Psoas muscle (tissue), 7 donors: ENCODE measurements at regions not wholly inside any gene's neighbourhood (a gene's known extent, or its start where the extent isn't known, plus 50 kb on each side); places are given as distances from the start of the nearest gene placed in this dataset.

Source experiments
- ATAC-seq, 4 donors: fragments of 200-7000 bp; cut with Tn5 transposase; one replicate each; pipeline ENCODE4 v1.9.1; 2020; ENCODE audit warnings: moderate library complexity in 3 of 4, mild to moderate bottlenecking in 2 of 4
- DNase-seq, 2 donors: peaks; one replicate each; pipeline ENCODE4 v3.0.0-alpha.2; 2020
- H3K27ac ChIP-seq: fragments of 200-600 bp; one replicate; pipeline ENCODE4 v1.8.0; 2022
- H3K27me3 ChIP-seq, 3 donors: fragments of 200-600 bp in 1 of 3; one replicate each; pipeline versions ENCODE4 v1.6.1 to v1.8.0; 2013 to 2022; ENCODE audit warnings: low read length in 2 of 3, mild to moderate bottlenecking in 2 of 3, moderate library complexity in 1 of 3; ENCODE audit not compliant: insufficient read depth in 3 of 3
- H3K36me3 ChIP-seq, 2 donors: fragments of 200-600 bp in 1 of 2; one replicate each; pipeline versions ENCODE4 v1.6.1 to v1.8.0; 2013 to 2022; ENCODE audit warnings: low read depth in 1 of 2, mild to moderate bottlenecking in 1 of 2, moderate library complexity in 1 of 2; ENCODE audit not compliant: insufficient read depth in 1 of 2
- H3K4me1 ChIP-seq: fragments of 200-600 bp; one replicate; pipeline ENCODE4 v1.8.0; 2022
- H3K4me3 ChIP-seq: fragments of 200-600 bp; one replicate; pipeline ENCODE4 v1.8.0; 2022; ENCODE audit warnings: mild to moderate bottlenecking
- H3K9me3 ChIP-seq: fragments of 200-600 bp; one replicate; pipeline ENCODE4 v1.8.0; 2022
- CTCF ChIP-seq: fragments of 200-600 bp; IDR thresholded peaks from one replicate; pipeline ENCODE4 v1.8.0; 2022; ENCODE audit warnings: antibody characterized with exemption
- WGBS, 3 donors: extraction: QIAGEN DNeasy Blood & Tissue Kit; methylation state at CpG; one replicate each; pipeline versions ENCODE4 v1.1.6 to v1.1.7; 2013; 5-methylcytosine and 5-hydroxymethylcytosine counted together
- intact Hi-C, 2 donors: fragments of 100-400 bp; cut with DNase I; formaldehyde crosslinking; loops; one replicate each; pipeline versions ENCODE4 v1.11.0 to v1.14.2; 2022
- donor health status: healthy with polysubstance abuse.
- donor health status: DM: no; HTN: no; CAD: no; lungs with moderate emphysema.
- donor health status: Bipolar disorder and iron deficiency.
- donor health status: healthy.
- donor health status: DM: yes; HTN: yes; CAD: no.
- donor health status: DM: no; HTN: no; CAD: no.
- donor health status: DM: yes; HTN: yes; CAD: no.

- peaks cover 63% of the 10 kb centered on the region for H3K4me1 ChIP-seq
- no peaks in the 10 kb centered on the region for H3K9me3 ChIP-seq
- intact Hi-C loops: loop anchor here (2.0 to 5.0 kb wide), 2 partner anchors 22 to 58 kb away; partner anchors contain the start of gene NCOA1 (in 1 of the 2)
- no peak for TF ChIP-seq CTCF
- 29 to 47% (median 42%) methylated on average over 1 of the region's 1 CpG for WGBS, 3 donors
- H3K36me3 ChIP-seq: no peaks in the 10 kb centered on the region
- DNase-seq: peak; percentile 40 to 71
- H3K4me3 ChIP-seq: peak overlapping the region; percentile 40
- peak; percentile 77 to 81 (median 78) for ATAC-seq
- H3K27ac ChIP-seq: peak overlapping the region; percentile 87
- no peaks in the 10 kb centered on the region for H3K27me3 ChIP-seq
Measured at GRCh38 chr2:24434541-24434940, 56.5 kb upstream of the NCOA1 start.

GRCh38 chr2:24432735-24433134 lies 58.3 kb upstream of the NCOA1 start:
- DNase-seq (no peak), ATAC-seq (no peak)
- intact Hi-C loops: loop anchor here in 1 of 2 donors (5.0 kb wide), 1 partner anchor 60 kb away; the partner anchor contains the start of gene NCOA1
- no peak overlapping the region for H3K4me3 ChIP-seq
- WGBS, 3 donors: 13 to 28% (median 22%) methylated on average over 3 of the region's 3 CpGs
- H3K9me3 ChIP-seq: no peaks in the 10 kb centered on the region
- H3K4me1 ChIP-seq: peaks cover 56% of the 10 kb centered on the region
- peak overlapping the region; percentile 87 for H3K27ac ChIP-seq
- H3K27me3 ChIP-seq: no peaks in the 10 kb centered on the region
- no peak for TF ChIP-seq CTCF
- H3K36me3 ChIP-seq: no peaks in the 10 kb centered on the region

DNA sequence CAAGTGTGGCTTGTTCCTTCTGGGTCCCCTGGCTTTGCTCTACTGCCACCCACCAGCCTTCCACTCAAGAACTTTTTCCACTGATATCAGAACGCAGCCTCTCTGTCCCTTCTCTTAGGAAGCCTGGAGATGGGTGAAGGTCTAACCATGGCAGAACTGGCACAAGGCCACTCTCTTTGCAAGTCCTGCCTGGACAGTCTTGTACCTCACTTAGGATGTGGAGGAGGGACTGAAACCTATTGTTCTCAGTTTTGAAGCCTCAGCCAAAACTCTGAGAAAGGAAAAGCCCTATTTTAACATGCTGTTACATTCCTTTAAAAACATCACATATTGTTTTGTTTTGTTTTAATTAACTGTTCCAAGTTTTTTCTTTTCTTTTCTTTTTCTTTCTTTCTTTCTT lies 58.9 kb upstream of the NCOA1 start:
- Histone ChIP-seq H3K27me3 (no peaks in the 10 kb centered on the region), H3K27ac (no peak overlapping the region), H3K4me3 (no peak overlapping the region), H3K9me3 (no peaks in the 10 kb centered on the region), H3K4me1 (peaks cover 52% of the 10 kb centered on the region), H3K36me3 (no peaks in the 10 kb centered on the region)
- TF ChIP-seq CTCF: no peak
- WGBS, 3 donors: 79 to 89% (median 80%) methylated on average over 1 of the region's 1 CpG
- intact Hi-C loops: loop anchor here in 1 of 2 donors (5.0 kb wide), 1 partner anchor 60 kb away; the partner anchor contains the start of gene NCOA1
- DNase-seq: no peak
- ATAC-seq: no peak

- no peak for TF ChIP-seq CTCF
- 65 to 74% (median 65%) methylated on average over 14 of the region's 14 CpGs for WGBS, 3 donors
Measured at GRCh38 chr2:24429197-24430074, 61.6 kb upstream of the NCOA1 start.

More at GRCh38 chr2:24429197-24430074, 61.6 kb upstream of the NCOA1 start:
- ATAC-seq (peak in 1 of 4 donors; percentile 25), DNase-seq (no peak)
- no peak overlapping the region for H3K27ac ChIP-seq
- H3K36me3 ChIP-seq: no peaks in the 10 kb centered on the region
- intact Hi-C loops: loop anchor here (5.0 to 10.0 kb wide), 2 partner anchors 63 to 295 kb away; partner anchors contain the start of gene NCOA1 (in 1 of the 2)
- no peaks in the 10 kb centered on the region for H3K27me3 ChIP-seq
- H3K4me3 ChIP-seq: no peak overlapping the region
- H3K4me1 ChIP-seq: peaks cover 28% of the 10 kb centered on the region
- no peaks in the 10 kb centered on the region for H3K9me3 ChIP-seq
